ENCODE measurements at regions not wholly inside any gene's neighbourhood (a gene's known extent, or its start where the extent isn't known, plus 50 kb on each side); places are given as distances from the start of the nearest gene placed in this dataset.

DNA sequence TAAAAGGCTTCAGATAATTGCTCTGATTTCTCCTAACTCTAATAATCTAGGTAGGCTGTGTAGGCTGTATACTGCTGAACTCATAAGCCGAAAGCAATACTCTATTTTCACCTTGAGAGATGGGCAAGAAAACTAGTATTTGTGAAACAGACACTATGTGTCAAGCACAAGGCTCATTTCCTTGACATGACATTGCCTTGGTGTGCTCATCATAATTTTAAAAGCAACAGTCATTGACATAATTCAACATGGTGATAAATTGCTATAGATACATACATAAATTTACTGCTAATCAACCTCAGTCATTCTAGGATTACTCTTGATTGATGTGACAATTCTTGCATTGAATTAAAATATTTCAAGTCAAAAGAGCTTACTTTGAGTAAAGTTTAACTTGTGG lies 304.7 kb downstream of the CNTN3 start:
- TF ChIP-seq, protein P1, sequence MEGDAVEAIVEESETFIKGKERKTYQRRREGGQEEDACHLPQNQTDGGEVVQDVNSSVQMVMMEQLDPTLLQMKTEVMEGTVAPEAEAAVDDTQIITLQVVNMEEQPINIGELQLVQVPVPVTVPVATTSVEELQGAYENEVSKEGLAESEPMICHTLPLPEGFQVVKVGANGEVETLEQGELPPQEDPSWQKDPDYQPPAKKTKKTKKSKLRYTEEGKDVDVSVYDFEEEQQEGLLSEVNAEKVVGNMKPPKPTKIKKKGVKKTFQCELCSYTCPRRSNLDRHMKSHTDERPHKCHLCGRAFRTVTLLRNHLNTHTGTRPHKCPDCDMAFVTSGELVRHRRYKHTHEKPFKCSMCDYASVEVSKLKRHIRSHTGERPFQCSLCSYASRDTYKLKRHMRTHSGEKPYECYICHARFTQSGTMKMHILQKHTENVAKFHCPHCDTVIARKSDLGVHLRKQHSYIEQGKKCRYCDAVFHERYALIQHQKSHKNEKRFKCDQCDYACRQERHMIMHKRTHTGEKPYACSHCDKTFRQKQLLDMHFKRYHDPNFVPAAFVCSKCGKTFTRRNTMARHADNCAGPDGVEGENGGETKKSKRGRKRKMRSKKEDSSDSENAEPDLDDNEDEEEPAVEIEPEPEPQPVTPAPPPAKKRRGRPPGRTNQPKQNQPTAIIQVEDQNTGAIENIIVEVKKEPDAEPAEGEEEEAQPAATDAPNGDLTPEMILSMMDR (IDR thresholded peaks at IDR 0.05; ENCODE audit: low read depth, low read length), result no peak
- no peak for TF ChIP-seq POLR2A (IDR thresholded peaks at IDR 0.05; ENCODE audit: extremely low read depth, insufficient read length)
- TF ChIP-seq, protein P2, sequence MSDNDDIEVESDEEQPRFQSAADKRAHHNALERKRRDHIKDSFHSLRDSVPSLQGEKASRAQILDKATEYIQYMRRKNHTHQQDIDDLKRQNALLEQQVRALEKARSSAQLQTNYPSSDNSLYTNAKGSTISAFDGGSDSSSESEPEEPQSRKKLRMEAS (IDR thresholded peaks at IDR 0.05; ENCODE audit: low read depth, low read length), result no peak
